HG03025 (cell line): ENCODE measurements at regions not wholly inside any gene's neighbourhood (a gene's known extent, or its start where the extent isn't known, plus 50 kb on each side); places are given as distances from the start of the nearest gene placed in this dataset.

Experiments
- ATAC-seq: cut with Tn5 transposase; IDR thresholded peaks from one replicate; pipeline ENCODE4 v1.9.1; 2021; ENCODE audit warnings: mild to moderate bottlenecking, moderate library complexity; ENCODE audit not compliant: unreplicated experiment, low FRiP score

DNA sequence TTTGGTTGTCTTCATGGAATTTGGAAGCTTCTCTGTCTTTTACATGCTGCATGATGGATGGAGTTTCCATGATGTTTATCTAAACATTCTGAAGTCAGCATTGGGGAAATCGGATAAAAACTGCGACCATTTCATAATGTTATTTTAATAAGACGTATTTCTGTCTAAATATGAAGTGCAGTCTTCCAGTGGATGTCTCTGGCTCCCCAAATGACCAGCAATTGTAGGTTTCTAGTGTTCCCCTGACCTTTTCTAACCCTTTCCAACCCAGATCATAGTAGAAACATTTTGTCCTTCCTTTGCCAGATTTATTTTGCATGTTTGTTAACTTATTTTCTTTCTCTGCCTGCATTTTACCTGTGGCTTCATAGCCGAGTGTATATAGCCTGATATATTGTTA is 559.3 kb downstream of the ADCYAP1 start:
- ATAC-seq = no peak

- ATAC-seq = no peak
Measured at GRCh38 chr18:1464444-1465217, 560.0 kb downstream of the ADCYAP1 start.

DNA sequence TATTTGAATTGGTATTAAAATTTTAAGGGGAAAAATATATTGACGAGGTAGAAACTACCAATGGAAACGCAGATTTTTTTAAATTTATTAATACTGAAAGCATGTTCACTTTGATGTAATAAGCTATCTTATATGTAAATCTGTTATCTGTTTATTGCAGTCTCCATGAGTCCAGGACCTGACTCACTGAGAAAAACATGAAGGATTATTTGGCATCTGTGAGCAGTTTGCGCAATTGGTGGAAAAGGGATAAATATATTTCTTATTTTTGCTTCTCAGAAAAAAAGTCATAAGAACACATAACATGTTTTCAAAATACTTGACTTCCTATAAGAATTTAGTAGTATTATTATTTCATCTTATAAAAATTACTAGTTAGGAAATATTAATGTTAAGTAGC is 561.4 kb downstream of the ADCYAP1 start:
- no peak for ATAC-seq

DNA sequence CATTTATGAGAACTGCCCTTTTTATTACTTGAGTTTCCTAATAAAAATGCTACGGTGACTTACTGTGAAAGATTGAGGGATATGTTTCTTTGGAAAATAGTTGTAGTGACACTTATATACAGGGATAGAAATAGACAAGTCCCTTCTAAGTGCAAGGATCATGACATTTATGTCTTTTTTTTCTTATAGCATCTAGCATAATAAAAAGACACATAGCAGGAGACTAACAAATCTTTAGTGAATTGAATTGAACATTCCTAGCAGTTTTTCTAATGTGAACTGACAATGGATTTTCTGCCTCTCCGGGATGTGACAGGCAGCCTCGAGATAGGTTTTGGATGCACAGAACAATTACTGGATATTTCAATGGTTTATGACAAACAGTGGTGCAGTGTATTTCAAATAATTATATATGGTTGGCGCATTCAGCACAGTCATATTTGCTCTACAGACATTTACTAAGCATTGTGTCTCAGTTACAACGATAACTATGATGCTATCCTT is 562.8 kb downstream of the ADCYAP1 start:
- ATAC-seq = no peak

- no peak for ATAC-seq
Measured at GRCh38 chr18:1468550-1468949, 563.9 kb downstream of the ADCYAP1 start.

- ATAC-seq = no peak
Measured at GRCh38 chr18:1475867-1476266, 571.2 kb downstream of the ADCYAP1 start.

DNA sequence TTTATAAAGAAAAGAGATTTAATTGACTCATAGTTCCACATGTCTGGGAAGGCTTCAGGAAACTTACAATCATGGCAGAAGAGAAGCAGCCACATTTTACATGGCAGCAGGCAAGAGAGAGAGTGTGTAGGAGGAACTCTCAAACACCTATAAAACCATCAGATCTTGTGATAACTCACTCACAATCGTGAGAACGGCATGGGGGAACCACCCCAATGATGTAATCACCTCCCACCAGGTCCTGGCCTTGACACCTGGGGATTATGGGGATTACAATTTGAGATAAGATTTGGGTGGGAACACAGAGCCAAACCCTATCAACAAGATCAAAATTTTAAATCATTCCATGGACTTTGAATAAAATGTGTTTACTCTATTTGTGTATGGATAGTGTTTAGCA is 575.6 kb downstream of the ADCYAP1 start:
- ATAC-seq = no peak

DNA sequence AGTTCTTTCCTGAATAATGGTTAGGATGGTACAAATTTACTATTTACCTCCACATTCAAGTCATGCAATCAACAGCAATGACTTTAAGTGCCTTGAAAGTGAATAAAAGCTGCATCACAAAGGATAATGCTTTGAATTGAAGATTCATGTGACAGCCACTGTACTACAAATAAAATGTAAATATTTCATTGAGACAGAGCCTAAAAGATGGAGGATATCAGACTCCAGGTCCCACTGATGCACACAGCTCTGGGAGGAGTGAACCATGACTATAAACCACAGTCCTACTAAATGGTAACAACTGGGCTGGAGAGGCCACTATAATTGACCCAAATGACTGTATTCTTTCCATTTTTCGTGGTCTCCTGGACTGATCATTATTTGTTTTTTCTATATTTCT is 576.9 kb downstream of the ADCYAP1 start:
- no peak for ATAC-seq

DNA sequence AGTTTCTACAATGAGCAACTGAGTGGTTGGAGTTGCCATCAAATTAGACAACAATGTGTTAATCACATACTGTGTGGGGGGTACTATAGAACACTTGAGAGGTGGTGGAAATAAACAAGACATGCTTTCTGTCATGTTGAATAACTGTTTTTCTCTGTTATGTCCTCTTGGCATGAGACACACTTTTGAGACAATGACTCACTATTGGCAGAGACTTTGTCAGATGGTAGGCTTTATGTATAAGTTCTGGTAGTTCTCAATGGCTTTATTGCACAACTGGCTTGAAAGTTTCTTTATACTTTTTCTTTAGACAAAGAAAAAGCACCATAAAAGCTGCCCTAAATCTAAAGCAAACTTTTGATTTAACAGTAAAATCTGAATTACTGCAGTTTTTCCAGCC is 578.7 kb downstream of the ADCYAP1 start:
- ATAC-seq = no peak

GRCh38 chr18:1487457-1487856 is 582.8 kb downstream of the ADCYAP1 start:
- no peak for ATAC-seq

DNA sequence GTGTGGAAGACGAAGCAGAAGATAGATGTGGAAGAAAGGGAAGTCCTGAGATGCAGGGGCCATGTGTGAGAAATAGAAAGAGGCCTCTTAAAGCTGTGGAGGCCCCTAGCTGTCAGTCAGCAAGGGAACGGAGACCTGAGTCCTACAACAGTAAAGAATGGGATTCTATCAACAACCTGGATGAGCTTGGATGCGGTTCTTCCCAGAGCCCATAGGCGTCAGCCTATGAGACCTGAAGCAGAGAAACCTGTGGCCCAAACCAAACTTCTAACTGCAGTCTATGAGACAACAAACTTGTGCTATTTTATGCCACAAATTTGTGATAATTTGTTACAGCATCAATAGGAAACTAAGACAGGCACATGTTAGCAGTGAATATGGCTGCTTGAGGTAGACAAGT is 583.7 kb downstream of the ADCYAP1 start:
- no peak for ATAC-seq

DNA sequence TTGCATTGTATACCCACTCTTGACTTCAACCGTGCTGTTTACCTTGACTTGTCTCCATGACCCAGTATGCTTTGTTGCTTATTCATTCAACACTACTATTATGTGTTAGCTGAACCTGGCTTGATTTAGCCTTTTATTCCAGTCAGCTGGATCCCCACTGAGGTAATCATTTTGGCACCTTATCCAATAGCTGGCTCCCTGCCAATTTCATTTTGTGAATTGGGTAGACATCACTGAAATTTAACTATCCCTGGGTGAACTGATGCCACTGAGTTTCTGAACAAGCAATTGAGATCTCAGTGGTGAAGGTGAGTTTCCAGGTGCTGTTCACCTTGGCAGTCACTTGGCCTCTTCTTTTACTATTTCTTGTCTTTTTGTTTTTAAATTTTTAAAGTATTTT is 584.3 kb downstream of the ADCYAP1 start:
- no peak for ATAC-seq

GRCh38 chr18:1495387-1495786 is 590.7 kb downstream of the ADCYAP1 start:
- ATAC-seq = no peak

- ATAC-seq = no peak
Measured at GRCh38 chr18:1496096-1496495, 591.4 kb downstream of the ADCYAP1 start.

DNA sequence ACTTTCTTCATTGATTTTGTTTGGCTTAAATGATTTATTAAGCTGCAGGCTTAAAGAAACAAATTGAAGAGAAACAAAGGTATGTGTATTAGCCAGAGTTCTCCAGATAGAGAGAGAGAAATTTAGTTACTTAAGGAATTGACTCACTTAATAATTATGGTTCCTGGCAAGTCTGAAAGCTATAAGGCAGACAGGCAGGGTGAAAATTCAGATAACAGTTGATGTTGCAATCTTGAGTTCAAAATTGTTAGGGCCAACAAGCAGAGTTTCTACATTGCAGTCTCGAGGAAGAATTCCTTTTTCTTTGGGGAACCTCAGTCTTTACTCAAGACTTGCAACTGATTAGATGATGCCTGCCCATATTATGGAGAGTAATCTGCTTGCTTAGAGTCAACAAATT is 593.5 kb downstream of the ADCYAP1 start:
- no peak for ATAC-seq

- ATAC-seq = no peak
Measured at GRCh38 chr18:1499265-1499664, 594.6 kb downstream of the ADCYAP1 start.

DNA sequence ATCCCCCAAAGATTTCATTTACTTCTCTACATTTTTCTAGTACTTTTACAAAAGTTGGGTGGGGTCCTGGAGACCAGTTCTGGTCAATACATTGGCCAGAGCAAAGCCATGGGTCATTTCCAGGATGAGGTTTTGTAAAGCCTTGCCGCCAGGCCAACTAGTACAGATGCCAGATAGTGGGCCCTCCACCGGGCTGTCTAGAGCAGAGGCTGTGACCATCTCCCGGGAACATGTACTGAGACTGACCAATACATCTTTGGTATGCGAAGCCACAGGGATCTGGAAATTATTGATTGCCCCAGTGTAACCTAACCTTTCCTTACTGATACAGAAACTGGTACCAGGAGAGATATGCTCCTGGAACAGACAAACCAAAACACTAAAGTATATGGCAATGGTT is 599.2 kb downstream of the ADCYAP1 start:
- ATAC-seq = no peak

DNA sequence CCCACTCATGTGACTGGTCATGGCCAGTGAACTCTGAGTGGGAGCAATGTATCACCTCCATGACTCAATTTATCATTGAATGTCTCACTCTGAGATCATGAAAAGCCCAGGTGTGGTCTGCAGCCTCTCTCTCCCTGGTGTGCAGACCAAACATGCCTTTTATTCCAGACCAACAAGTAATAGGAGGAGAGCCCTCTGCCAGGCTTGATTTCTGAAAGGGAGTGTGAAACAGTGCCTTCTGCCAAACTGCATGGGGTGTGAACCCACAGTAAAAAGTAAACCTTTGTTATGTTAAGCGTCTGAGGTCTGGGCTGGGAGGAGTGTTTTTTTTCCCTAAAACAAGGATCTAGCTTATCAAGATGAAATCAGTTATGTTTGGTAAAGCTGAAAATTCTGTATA is 601.2 kb downstream of the ADCYAP1 start:
- ATAC-seq = no peak

GRCh38 chr18:1510542-1511179 is 606.0 kb downstream of the ADCYAP1 start:
- ATAC-seq = no peak

- ATAC-seq = no peak
Measured at GRCh38 chr18:1511619-1512311, 607.1 kb downstream of the ADCYAP1 start.

- no peak for ATAC-seq
Measured at GRCh38 chr18:1513519-1513918, 608.8 kb downstream of the ADCYAP1 start.
